GM12872 (cell line): ENCODE measurements at regions not wholly inside any gene's neighbourhood (a gene's known extent, or its start where the extent isn't known, plus 50 kb on each side); places are given as distances from the start of the nearest gene placed in this dataset.

ENCODE experiments used
- CTCF ChIP-seq: IDR thresholded peaks from 3 replicates; pipeline ENCODE4 v1.5.1; 2011; ENCODE audit warnings: low read depth, mild to moderate bottlenecking, low read length, moderate library complexity; ENCODE audit not compliant: insufficient read depth

- TF ChIP-seq CTCF, result no peak
Observed at GRCh38 chr2:77831471-77831870, 309.3 kb upstream of the LRRTM4 start.

GRCh38 chr2:77831898-77832297 is 309.7 kb upstream of the LRRTM4 start:
- no peak for TF ChIP-seq CTCF

GRCh38 chr2:77834360-77835002 is 312.3 kb upstream of the LRRTM4 start:
- TF ChIP-seq CTCF, result no peak

GRCh38 chr2:77838441-77838840 is 316.3 kb upstream of the LRRTM4 start:
- no peak for TF ChIP-seq CTCF

- no peak for TF ChIP-seq CTCF
Observed at GRCh38 chr2:77839102-77839501, 316.9 kb upstream of the LRRTM4 start.

- TF ChIP-seq CTCF, result no peak
Observed at GRCh38 chr2:77862120-77862519, 339.9 kb upstream of the LRRTM4 start.

GRCh38 chr2:77864426-77864825 is 342.2 kb upstream of the LRRTM4 start:
- no peak for TF ChIP-seq CTCF
